ENCODE measurements at regions not wholly inside any gene's neighbourhood (a gene's known extent, or its start where the extent isn't known, plus 50 kb on each side); places are given as distances from the start of the nearest gene placed in this dataset.

DNA sequence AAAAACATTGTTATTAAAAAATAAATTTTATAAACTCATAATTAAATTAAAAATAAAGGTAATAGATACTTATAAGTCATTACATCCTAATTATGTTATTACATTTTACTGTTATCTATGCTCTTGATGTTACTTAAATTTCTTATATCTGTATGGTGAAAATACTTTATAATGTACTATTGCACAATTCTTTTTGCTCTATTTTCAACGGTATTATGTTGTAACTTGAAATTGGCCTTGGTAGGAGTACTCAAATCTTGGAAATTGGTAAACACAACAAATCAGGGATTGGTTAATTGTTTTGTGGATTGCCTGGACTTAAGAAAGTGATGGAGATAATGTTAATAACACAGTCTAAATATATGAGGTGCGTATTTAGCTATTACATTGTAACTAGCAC lies 273.3 kb downstream of the MDFIC start:
- Histone ChIP-seq H3K4me1 (no peaks in the 10 kb centered on the region), H3K27ac (no peak overlapping the region), H3K9me3 (no peaks in the 10 kb centered on the region), H3K4me3 (no peak overlapping the region), H3K36me3 (ENCODE audit: insufficient read depth in 1 of 2, low read depth in 1 of 2) (no peaks in the 10 kb centered on the region), H3K27me3 (ENCODE audit: insufficient read depth in 3 of 3, low read length in 2 of 3) (no peaks in the 10 kb centered on the region)
- DNase-seq: no peak
- WGBS, 3 donors: 78 to 89% (median 79%) methylated on average over 2 of the region's 2 CpGs
- TF ChIP-seq, protein P1, sequence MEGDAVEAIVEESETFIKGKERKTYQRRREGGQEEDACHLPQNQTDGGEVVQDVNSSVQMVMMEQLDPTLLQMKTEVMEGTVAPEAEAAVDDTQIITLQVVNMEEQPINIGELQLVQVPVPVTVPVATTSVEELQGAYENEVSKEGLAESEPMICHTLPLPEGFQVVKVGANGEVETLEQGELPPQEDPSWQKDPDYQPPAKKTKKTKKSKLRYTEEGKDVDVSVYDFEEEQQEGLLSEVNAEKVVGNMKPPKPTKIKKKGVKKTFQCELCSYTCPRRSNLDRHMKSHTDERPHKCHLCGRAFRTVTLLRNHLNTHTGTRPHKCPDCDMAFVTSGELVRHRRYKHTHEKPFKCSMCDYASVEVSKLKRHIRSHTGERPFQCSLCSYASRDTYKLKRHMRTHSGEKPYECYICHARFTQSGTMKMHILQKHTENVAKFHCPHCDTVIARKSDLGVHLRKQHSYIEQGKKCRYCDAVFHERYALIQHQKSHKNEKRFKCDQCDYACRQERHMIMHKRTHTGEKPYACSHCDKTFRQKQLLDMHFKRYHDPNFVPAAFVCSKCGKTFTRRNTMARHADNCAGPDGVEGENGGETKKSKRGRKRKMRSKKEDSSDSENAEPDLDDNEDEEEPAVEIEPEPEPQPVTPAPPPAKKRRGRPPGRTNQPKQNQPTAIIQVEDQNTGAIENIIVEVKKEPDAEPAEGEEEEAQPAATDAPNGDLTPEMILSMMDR (IDR thresholded peaks at IDR 0.05): no peak
- intact Hi-C loops (cut with DNase I): no loop called here
- ATAC-seq: no peak

DNA sequence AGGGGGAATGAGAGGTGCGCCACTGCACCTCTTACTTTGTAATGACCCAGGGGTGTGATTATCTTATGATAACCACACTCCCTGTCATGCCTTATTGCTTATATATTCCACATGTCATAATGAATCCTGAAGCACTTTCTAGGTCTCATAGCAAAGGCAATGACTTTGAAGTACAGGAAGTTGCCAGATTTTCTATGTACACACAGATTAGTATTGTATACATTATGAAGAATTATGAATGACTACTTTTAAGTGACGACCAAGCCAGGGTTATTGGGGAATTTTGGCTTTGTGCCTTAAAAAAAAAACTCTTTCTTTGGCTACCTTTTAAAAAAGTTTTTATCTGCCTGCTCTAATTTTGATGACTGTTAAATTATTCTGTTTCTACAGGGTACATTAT lies 269.6 kb downstream of the MDFIC start:
- DNase-seq: no peak
- no peaks in the 10 kb centered on the region for H3K27me3 ChIP-seq (ENCODE audit: insufficient read depth in 3 of 3, low read length in 2 of 3)
- no peak overlapping the region for H3K4me3 ChIP-seq
- H3K4me1 ChIP-seq: no peaks in the 10 kb centered on the region
- ATAC-seq: no peak
- no peaks in the 10 kb centered on the region for H3K36me3 ChIP-seq (ENCODE audit: insufficient read depth in 1 of 2, low read depth in 1 of 2)
- no peaks in the 10 kb centered on the region for H3K9me3 ChIP-seq
- TF ChIP-seq, protein P1 (IDR thresholded peaks at IDR 0.05): no peak
- intact Hi-C loops (cut with DNase I): no loop called here
- no peak overlapping the region for H3K27ac ChIP-seq
- 53 to 64% (median 54%) methylated on average over 2 of the region's 2 CpGs for WGBS, 3 donors

DNA sequence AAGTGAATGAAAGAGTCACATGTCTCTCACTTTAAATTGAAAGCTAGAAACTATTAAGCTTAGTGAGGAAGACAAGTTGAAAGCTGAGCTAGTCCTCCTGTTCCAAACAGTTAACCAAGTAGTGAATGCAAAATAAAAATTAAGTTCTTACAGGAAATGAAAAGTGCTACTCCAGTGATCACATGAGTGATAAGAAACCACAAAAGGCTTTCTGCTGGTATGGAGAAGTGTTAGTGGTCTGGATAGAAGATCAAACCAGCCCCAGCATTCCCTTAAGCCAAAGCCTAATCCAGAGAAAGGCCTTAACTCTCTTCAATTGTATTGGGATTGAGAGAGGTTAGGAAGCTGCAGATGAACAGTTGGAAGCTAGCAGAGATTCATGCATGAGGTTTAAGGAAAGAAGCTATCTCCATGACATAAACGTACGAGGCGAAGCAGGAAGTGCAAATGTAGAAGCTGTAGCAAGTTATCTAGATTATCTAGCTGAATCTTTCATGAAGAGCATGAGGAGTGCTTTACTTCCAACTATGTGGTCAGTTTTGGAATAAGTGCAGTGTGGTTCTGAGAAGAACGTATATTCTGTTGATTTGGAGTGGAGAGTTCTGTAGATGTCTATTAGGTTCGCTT lies 261.6 kb downstream of the MDFIC start:
- 85 to 89% (median 87%) methylated on average over 5 of the region's 5 CpGs for WGBS, 3 donors
- Histone ChIP-seq H3K27ac (no peak overlapping the region), H3K36me3 (ENCODE audit: insufficient read depth in 1 of 2, low read depth in 1 of 2) (no peaks in the 10 kb centered on the region), H3K4me3 (no peak overlapping the region), H3K4me1 (no peaks in the 10 kb centered on the region), H3K9me3 (no peaks in the 10 kb centered on the region), H3K27me3 (ENCODE audit: insufficient read depth in 3 of 3, low read length in 2 of 3) (no peaks in the 10 kb centered on the region)
- no peak for DNase-seq
- TF ChIP-seq, protein P1 (IDR thresholded peaks at IDR 0.05): no peak
- intact Hi-C loops (cut with DNase I): no loop called here
- no peak for ATAC-seq

DNA sequence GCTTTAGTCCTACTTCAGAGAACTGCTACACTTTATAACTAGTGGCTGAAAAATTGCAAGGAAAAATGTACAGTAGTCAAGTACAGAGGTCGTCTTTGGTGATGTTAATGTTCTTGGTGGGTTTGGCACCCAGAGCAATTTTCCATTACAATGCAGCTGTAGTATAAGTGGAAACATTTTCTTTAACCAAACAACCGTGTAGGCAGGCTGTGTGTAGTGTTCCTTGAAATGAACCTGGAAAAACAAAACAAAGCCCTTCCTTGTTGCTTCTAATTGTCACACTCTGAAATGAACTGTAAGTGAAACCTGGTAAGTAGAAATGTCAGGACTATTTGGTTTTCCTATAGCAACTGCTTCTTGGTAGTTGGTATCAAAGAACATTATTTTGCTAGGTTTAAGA lies 256.9 kb downstream of the MDFIC start:
- no peaks in the 10 kb centered on the region for H3K4me1 ChIP-seq
- H3K36me3 ChIP-seq (ENCODE audit: insufficient read depth in 1 of 2, low read depth in 1 of 2): no peaks in the 10 kb centered on the region
- no peaks in the 10 kb centered on the region for H3K27me3 ChIP-seq (ENCODE audit: insufficient read depth in 3 of 3, low read length in 2 of 3)
- no peak overlapping the region for H3K27ac ChIP-seq
- ATAC-seq: no peak
- no peaks in the 10 kb centered on the region for H3K9me3 ChIP-seq
- TF ChIP-seq, protein P1 (IDR thresholded peaks at IDR 0.05): no peak
- 11 to 18% (median 14%) methylated on average over 2 of the region's 2 CpGs for WGBS, 3 donors
- DNase-seq: no peak
- intact Hi-C loops (cut with DNase I): no loop called here
- H3K4me3 ChIP-seq: no peak overlapping the region

DNA sequence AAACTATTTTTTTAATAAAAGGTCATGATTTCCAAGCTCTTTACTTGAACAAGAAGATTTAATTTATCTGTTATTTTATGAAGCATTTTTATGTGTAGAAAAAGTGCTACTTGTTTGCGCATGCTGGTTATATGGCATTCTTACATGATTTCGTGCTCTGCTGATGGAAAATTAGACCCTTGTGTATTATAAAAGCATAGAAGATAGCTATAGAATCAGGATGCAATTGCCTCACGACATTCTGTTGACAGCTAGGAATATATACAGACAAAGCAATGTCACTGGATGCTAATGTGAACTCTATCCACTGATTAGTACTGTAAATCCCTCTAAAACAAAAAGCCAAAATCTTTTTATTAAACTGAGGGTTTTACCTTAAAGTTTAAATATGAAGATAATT lies 255.9 kb downstream of the MDFIC start:
- ATAC-seq (no peak), DNase-seq (no peak)
- 75 to 83% (median 77%) methylated on average over 3 of the region's 3 CpGs for WGBS, 3 donors
- Histone ChIP-seq H3K9me3 (no peaks in the 10 kb centered on the region), H3K36me3 (ENCODE audit: insufficient read depth in 1 of 2, low read depth in 1 of 2) (no peaks in the 10 kb centered on the region), H3K27ac (no peak overlapping the region), H3K4me1 (no peaks in the 10 kb centered on the region), H3K4me3 (no peak overlapping the region), H3K27me3 (ENCODE audit: insufficient read depth in 3 of 3, low read length in 2 of 3) (no peaks in the 10 kb centered on the region)
- TF ChIP-seq, protein P1 (IDR thresholded peaks at IDR 0.05): no peak
- intact Hi-C loops (cut with DNase I): no loop called here
